Nephron (organoid): ENCODE measurements at regions not wholly inside any gene's neighbourhood (a gene's known extent, or its start where the extent isn't known, plus 50 kb on each side); places are given as distances from the start of the nearest gene placed in this dataset.

Experiments used
- H3K27ac Mint-ChIP-seq, 3 experiments: 2 replicates each; pipeline ENCODE4 v1.8.0; 2020; ENCODE audit warnings: mixed read lengths in 3 of 3, mild to moderate bottlenecking in 2 of 3, moderate library complexity in 1 of 3
- H3K27me3 Mint-ChIP-seq: 2 replicates; pipeline ENCODE4 v1.8.0; 2021; ENCODE audit warnings: low read depth, mild to moderate bottlenecking, moderate library complexity, mixed read lengths
- H3K36me3 Mint-ChIP-seq: 2 replicates; pipeline ENCODE4 v1.8.0; 2020; ENCODE audit warnings: low read depth, mixed read lengths
- H3K4me1 Mint-ChIP-seq: 2 replicates; pipeline ENCODE4 v1.8.0; 2020; ENCODE audit warnings: mixed read lengths
- H3K4me3 Mint-ChIP-seq, 3 experiments: 2 replicates each; pipeline ENCODE4 v1.8.0; 2020; ENCODE audit warnings: mild to moderate bottlenecking in 3 of 3, mixed read lengths in 3 of 3, moderate library complexity in 2 of 3
- H3K9me3 Mint-ChIP-seq: 2 replicates; pipeline ENCODE4 v1.8.0; 2020; ENCODE audit warnings: mixed read lengths
- TF ChIP-seq, protein P1 (sequence below), 3 experiments: fragments of 200-600 bp; sonication (generic); IDR thresholded peaks; one replicate each; pipeline ENCODE4 v1.5.0; 2021; ENCODE audit warnings: antibody characterized with exemption in 3 of 3; ENCODE audit not compliant: unreplicated experiment in 3 of 3

DNA sequence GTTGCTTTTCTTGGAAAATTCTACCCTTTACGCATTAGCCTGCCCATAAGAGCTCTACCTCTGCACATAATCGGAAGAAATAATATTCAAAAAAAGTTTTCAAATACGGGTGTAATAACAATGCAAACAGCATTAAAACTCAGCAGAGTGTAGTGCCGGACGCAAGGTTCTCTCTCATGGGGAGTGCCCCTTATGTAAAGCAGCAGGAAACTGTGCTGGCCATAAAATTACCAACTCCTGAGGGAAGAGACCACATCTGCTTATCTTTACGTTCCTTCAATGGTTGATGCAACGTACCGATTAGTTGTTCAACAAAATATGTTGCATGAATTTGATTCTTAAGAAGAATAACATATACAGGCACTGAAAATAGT lies 118.7 kb upstream of the TMCC3 start:
- Mint-ChIP-seq H3K27me3 (no peaks in the 10 kb centered on the region), H3K27ac (peak overlapping the region; percentile 87 to 89 (median 88)), H3K36me3 (no peaks in the 10 kb centered on the region), H3K4me1 (peaks cover 51% of the 10 kb centered on the region), H3K4me3 (peak overlapping the region in 1 of 3 experiments; percentile 43), H3K9me3 (no peaks in the 10 kb centered on the region)
- TF ChIP-seq, protein P1, sequence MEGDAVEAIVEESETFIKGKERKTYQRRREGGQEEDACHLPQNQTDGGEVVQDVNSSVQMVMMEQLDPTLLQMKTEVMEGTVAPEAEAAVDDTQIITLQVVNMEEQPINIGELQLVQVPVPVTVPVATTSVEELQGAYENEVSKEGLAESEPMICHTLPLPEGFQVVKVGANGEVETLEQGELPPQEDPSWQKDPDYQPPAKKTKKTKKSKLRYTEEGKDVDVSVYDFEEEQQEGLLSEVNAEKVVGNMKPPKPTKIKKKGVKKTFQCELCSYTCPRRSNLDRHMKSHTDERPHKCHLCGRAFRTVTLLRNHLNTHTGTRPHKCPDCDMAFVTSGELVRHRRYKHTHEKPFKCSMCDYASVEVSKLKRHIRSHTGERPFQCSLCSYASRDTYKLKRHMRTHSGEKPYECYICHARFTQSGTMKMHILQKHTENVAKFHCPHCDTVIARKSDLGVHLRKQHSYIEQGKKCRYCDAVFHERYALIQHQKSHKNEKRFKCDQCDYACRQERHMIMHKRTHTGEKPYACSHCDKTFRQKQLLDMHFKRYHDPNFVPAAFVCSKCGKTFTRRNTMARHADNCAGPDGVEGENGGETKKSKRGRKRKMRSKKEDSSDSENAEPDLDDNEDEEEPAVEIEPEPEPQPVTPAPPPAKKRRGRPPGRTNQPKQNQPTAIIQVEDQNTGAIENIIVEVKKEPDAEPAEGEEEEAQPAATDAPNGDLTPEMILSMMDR (IDR thresholded peaks at IDR 0.05; ENCODE audit: unreplicated experiment in 3 of 3), result no peak

DNA sequence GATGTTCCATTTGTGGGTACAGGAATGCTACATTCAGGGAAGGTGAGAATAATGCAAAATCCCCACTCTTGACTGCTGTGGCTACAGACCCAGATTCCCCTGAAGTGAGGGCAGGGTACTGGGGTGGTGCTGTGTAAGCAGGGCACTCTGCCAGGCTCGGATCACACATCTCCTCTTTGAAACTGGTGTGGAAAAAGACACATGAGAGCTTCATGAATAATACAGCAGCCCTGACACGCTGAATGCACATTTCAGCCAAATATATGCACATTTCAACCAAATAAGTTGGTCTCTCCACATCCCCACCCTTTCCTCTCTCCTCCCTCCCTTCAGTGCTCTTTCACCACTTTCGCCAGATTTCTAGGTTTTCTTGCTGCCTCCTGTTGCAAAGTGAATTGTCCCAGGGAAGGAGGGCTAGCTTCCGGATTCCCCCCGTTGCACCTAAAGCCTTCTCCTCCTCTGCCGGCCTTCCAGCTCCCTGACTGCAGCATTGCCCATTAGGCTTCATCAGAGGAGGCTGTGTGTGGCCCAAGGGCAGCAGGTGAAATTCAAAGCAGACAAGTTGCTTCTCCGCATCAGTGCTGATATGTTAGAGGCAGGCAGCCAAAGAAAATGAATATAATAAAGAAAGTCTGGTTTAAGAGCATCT lies 118.2 kb upstream of the TMCC3 start:
- Mint-ChIP-seq H3K27me3 (no peaks in the 10 kb centered on the region), H3K27ac (peak overlapping the region; percentile 87 to 89 (median 88)), H3K36me3 (no peaks in the 10 kb centered on the region), H3K4me3 (peak overlapping the region; percentile 10 to 43 (median 25)), H3K4me1 (peaks cover 51% of the 10 kb centered on the region), H3K9me3 (no peaks in the 10 kb centered on the region)
- TF ChIP-seq, protein P1 (IDR thresholded peaks at IDR 0.05; ENCODE audit: unreplicated experiment in 3 of 3), result no peak

DNA sequence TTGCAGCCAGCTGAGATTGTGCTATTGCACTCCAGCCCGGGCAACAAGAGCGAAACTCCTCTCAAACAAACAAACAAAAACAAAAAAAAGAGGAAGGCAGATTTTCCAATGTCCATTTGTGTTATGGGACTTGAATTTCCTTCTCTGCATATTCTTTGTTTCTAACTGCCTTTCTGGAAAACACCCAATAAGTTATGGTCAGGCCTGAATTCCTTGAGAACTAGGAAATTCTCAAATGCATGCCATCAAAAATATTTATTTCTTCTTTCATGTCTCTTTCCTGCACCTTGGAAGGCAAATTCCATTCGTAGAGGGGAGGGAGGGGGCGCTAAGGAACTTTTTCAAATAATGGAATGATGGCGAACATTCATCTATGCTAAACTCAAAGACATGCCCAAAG lies 117.6 kb upstream of the TMCC3 start:
- Mint-ChIP-seq H3K27me3 (no peaks in the 10 kb centered on the region), H3K27ac (peak overlapping the region; percentile 87 to 89 (median 88)), H3K9me3 (no peaks in the 10 kb centered on the region), H3K4me1 (peaks cover 56% of the 10 kb centered on the region), H3K36me3 (no peaks in the 10 kb centered on the region), H3K4me3 (peak overlapping the region in 1 of 3 experiments; percentile 52)
- TF ChIP-seq, protein P1 (IDR thresholded peaks at IDR 0.05; ENCODE audit: unreplicated experiment in 3 of 3), result no peak

DNA sequence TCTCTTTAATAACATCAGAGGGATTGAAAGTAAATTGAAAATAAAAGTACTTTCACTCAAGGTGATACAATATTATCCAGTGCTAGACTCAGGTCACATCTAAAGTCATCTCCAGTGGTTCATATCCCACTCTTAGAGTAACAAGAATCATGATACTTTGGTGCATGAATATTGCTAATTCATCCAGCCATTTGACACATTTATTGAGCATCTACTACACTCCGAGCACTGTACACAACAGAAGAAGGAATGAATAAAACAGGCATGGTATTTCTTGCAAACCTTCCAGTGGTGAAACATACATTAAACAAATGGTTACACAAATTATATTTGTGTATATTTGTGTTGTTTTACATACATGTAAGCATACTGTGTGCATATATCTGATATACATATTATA lies 116.0 kb upstream of the TMCC3 start:
- Mint-ChIP-seq H3K36me3 (no peaks in the 10 kb centered on the region), H3K4me1 (peaks cover 60% of the 10 kb centered on the region), H3K4me3 (no peak overlapping the region), H3K27ac (peak overlapping the region in 1 of 3 experiments; percentile 55), H3K9me3 (no peaks in the 10 kb centered on the region), H3K27me3 (no peaks in the 10 kb centered on the region)
- TF ChIP-seq, protein P1 (IDR thresholded peaks at IDR 0.05; ENCODE audit: unreplicated experiment in 3 of 3), result no peak

DNA sequence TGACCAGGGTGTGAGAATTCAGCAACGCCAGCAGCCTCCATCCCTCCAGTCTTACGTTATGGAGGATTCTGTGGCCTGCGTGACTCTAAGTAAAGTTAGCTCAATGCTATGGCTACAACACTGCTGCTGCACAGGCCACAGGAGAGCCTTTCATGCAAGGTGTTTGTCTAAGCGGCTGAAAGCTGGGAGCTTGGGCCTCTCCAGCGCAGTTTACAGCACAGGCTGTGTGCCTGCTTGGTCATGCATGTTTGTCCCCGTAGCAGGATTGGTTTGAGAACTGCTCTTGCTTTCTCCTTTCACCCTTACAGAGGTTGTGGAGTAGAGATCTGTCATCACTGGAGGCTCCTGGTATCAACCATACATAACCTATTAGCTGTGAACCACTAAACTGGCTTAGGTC lies 113.1 kb upstream of the TMCC3 start:
- Mint-ChIP-seq H3K27ac (peak overlapping the region; percentile 33 to 86 (median 81)), H3K36me3 (no peaks in the 10 kb centered on the region), H3K4me3 (no peak overlapping the region), H3K27me3 (no peaks in the 10 kb centered on the region), H3K4me1 (peaks cover 40% of the 10 kb centered on the region), H3K9me3 (no peaks in the 10 kb centered on the region)
- TF ChIP-seq, protein P1 (IDR thresholded peaks at IDR 0.05; ENCODE audit: unreplicated experiment in 3 of 3), result no peak

DNA sequence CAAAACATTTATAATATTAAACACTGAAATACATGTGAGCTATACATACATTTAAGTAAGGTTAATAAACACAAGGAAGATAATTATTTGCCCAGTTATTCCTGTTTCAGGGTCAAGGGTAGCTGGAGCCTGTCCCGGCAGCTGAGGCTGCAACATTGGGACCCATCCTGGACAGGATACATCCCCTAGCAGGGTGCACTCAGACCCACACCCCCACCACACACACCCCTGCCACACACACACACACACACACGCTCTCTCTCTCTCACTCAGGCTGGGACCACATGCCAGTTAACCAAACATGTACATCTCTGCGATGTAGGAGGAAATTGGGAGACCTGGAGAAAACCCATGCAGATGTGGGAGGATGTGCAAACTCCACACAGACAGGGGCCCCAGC lies 112.6 kb upstream of the TMCC3 start:
- Mint-ChIP-seq H3K4me1 (peaks cover 35% of the 10 kb centered on the region), H3K27me3 (no peaks in the 10 kb centered on the region), H3K4me3 (no peak overlapping the region), H3K36me3 (no peaks in the 10 kb centered on the region), H3K27ac (peak overlapping the region; percentile 33 to 86 (median 81)), H3K9me3 (no peaks in the 10 kb centered on the region)
- TF ChIP-seq, protein P1 (IDR thresholded peaks at IDR 0.05; ENCODE audit: unreplicated experiment in 3 of 3), result no peak
